ENCODE measurements at regions not wholly inside any gene's neighbourhood (a gene's known extent, or its start where the extent isn't known, plus 50 kb on each side); places are given as distances from the start of the nearest gene placed in this dataset.

- Mint-ChIP-seq H3K4me3 (no peak overlapping the region), H3K27me3 (no peaks in the 10 kb centered on the region), H3K9me3 (no peaks in the 10 kb centered on the region)
These were observed 157.9 kb upstream of the NRIP1 start for GRCh38 chr21:15222707-15223106.

GRCh38 chr21:15224346-15225086 lies 159.7 kb upstream of the NRIP1 start:
- H3K36me3 Mint-ChIP-seq = no peaks in the 10 kb centered on the region
- peaks cover 4 to 12% (median 6%) of the 10 kb centered on the region in 3 donors for H3K4me1 Mint-ChIP-seq
- H3K9me3 Mint-ChIP-seq = no peaks in the 10 kb centered on the region

More at GRCh38 chr21:15222707-15223106, 157.9 kb upstream of the NRIP1 start:
- Mint-ChIP-seq H3K27ac (no peak overlapping the region), H3K4me1 (peaks cover 4 to 12% (median 6%) of the 10 kb centered on the region in 3 donors), H3K36me3 (no peaks in the 10 kb centered on the region)

GRCh38 chr21:15227919-15228318 lies 163.1 kb upstream of the NRIP1 start:
- Mint-ChIP-seq H3K4me3 (no peak overlapping the region), H3K4me1 (no peaks in the 10 kb centered on the region), H3K27me3 (peaks cover 2% of the 10 kb centered on the region), H3K27ac (no peak overlapping the region), H3K36me3 (no peaks in the 10 kb centered on the region), H3K9me3 (no peaks in the 10 kb centered on the region)

More at GRCh38 chr21:15224346-15225086, 159.7 kb upstream of the NRIP1 start:
- Mint-ChIP-seq H3K4me3 (no peak overlapping the region), H3K27ac (no peak overlapping the region), H3K27me3 (no peaks in the 10 kb centered on the region)

GRCh38 chr21:15229390-15229789 lies 164.6 kb upstream of the NRIP1 start:
- no peak overlapping the region for H3K4me3 Mint-ChIP-seq

GRCh38 chr21:15233611-15234010 lies 168.8 kb upstream of the NRIP1 start:
- Mint-ChIP-seq H3K36me3 (no peaks in the 10 kb centered on the region), H3K9me3 (no peaks in the 10 kb centered on the region), H3K4me3 (no peak overlapping the region), H3K27me3 (peaks cover 2% of the 10 kb centered on the region), H3K27ac (no peak overlapping the region), H3K4me1 (no peaks in the 10 kb centered on the region)

More at GRCh38 chr21:15229390-15229789, 164.6 kb upstream of the NRIP1 start:
- no peaks in the 10 kb centered on the region for H3K36me3 Mint-ChIP-seq
- no peaks in the 10 kb centered on the region for H3K4me1 Mint-ChIP-seq
- H3K9me3 Mint-ChIP-seq = no peaks in the 10 kb centered on the region
- no peak overlapping the region for H3K27ac Mint-ChIP-seq
- H3K27me3 Mint-ChIP-seq = peaks cover 2% of the 10 kb centered on the region

- no peaks in the 10 kb centered on the region for H3K27me3 Mint-ChIP-seq
- peaks cover 2% of the 10 kb centered on the region for H3K36me3 Mint-ChIP-seq
- no peak overlapping the region for H3K4me3 Mint-ChIP-seq
- no peak overlapping the region for H3K27ac Mint-ChIP-seq
- H3K9me3 Mint-ChIP-seq = no peaks in the 10 kb centered on the region
- no peaks in the 10 kb centered on the region for H3K4me1 Mint-ChIP-seq
These were observed 171.3 kb upstream of the NRIP1 start for GRCh38 chr21:15236111-15236510.

GRCh38 chr21:15240848-15241247 lies 176.0 kb upstream of the NRIP1 start:
- H3K36me3 Mint-ChIP-seq = peaks cover 2% of the 10 kb centered on the region

GRCh38 chr21:15241997-15242736 lies 177.4 kb upstream of the NRIP1 start:
- H3K27me3 Mint-ChIP-seq = peaks cover 2% of the 10 kb centered on the region
- no peak overlapping the region for H3K4me3 Mint-ChIP-seq
- no peak overlapping the region for H3K27ac Mint-ChIP-seq
- no peaks in the 10 kb centered on the region for H3K9me3 Mint-ChIP-seq
- H3K36me3 Mint-ChIP-seq = peaks cover 2% of the 10 kb centered on the region
- H3K4me1 Mint-ChIP-seq = peaks cover 0 to 2% (median 0%) of the 10 kb centered on the region in 3 donors

More at GRCh38 chr21:15240848-15241247, 176.0 kb upstream of the NRIP1 start:
- H3K9me3 Mint-ChIP-seq = no peaks in the 10 kb centered on the region
- peaks cover 0 to 2% (median 0%) of the 10 kb centered on the region in 3 donors for H3K4me1 Mint-ChIP-seq
- H3K4me3 Mint-ChIP-seq = no peak overlapping the region
- H3K27ac Mint-ChIP-seq = no peak overlapping the region
- peaks cover 2% of the 10 kb centered on the region for H3K27me3 Mint-ChIP-seq

- Mint-ChIP-seq H3K27ac (no peak overlapping the region), H3K36me3 (peaks cover 2% of the 10 kb centered on the region), H3K9me3 (no peaks in the 10 kb centered on the region), H3K27me3 (peaks cover 2% of the 10 kb centered on the region), H3K4me3 (no peak overlapping the region), H3K4me1 (peaks cover 0 to 2% (median 0%) of the 10 kb centered on the region in 3 donors)
These were observed 178.1 kb upstream of the NRIP1 start for GRCh38 chr21:15242906-15243305.

- Mint-ChIP-seq H3K27ac (no peak overlapping the region), H3K9me3 (no peaks in the 10 kb centered on the region), H3K27me3 (peaks cover 2% of the 10 kb centered on the region), H3K4me1 (peaks cover 0 to 2% (median 0%) of the 10 kb centered on the region in 3 donors), H3K4me3 (no peak overlapping the region), H3K36me3 (peaks cover 2% of the 10 kb centered on the region)
These were observed 178.6 kb upstream of the NRIP1 start for GRCh38 chr21:15243406-15243805.

GRCh38 chr21:15247613-15248012 lies 182.8 kb upstream of the NRIP1 start:
- H3K9me3 Mint-ChIP-seq = no peaks in the 10 kb centered on the region
- no peak overlapping the region for H3K4me3 Mint-ChIP-seq
- no peak overlapping the region for H3K27ac Mint-ChIP-seq
- peaks cover 0 to 2% (median 0%) of the 10 kb centered on the region in 3 donors for H3K4me1 Mint-ChIP-seq
- H3K36me3 Mint-ChIP-seq = no peaks in the 10 kb centered on the region
- no peaks in the 10 kb centered on the region for H3K27me3 Mint-ChIP-seq

- no peaks in the 10 kb centered on the region for H3K36me3 Mint-ChIP-seq
- H3K4me1 Mint-ChIP-seq = no peaks in the 10 kb centered on the region
- H3K9me3 Mint-ChIP-seq = no peaks in the 10 kb centered on the region
- no peaks in the 10 kb centered on the region for H3K27me3 Mint-ChIP-seq
- peak overlapping the region in 1 of 3 donors; percentile 74 for H3K27ac Mint-ChIP-seq
- H3K4me3 Mint-ChIP-seq = no peak overlapping the region
These were observed 184.6 kb upstream of the NRIP1 start for GRCh38 chr21:15249285-15249993.

- Mint-ChIP-seq H3K9me3 (no peaks in the 10 kb centered on the region), H3K27me3 (no peaks in the 10 kb centered on the region), H3K36me3 (no peaks in the 10 kb centered on the region), H3K4me1 (no peaks in the 10 kb centered on the region), H3K27ac (no peak overlapping the region), H3K4me3 (no peak overlapping the region)
These were observed 185.6 kb upstream of the NRIP1 start for GRCh38 chr21:15250384-15250783.

GRCh38 chr21:15252431-15252830 lies 187.6 kb upstream of the NRIP1 start:
- no peak overlapping the region for H3K27ac Mint-ChIP-seq
- no peaks in the 10 kb centered on the region for H3K9me3 Mint-ChIP-seq
- H3K4me1 Mint-ChIP-seq = no peaks in the 10 kb centered on the region
- no peaks in the 10 kb centered on the region for H3K27me3 Mint-ChIP-seq
- H3K4me3 Mint-ChIP-seq = no peak overlapping the region
- no peaks in the 10 kb centered on the region for H3K36me3 Mint-ChIP-seq

GRCh38 chr21:15254111-15254510 lies 189.3 kb upstream of the NRIP1 start:
- Mint-ChIP-seq H3K27ac (no peak overlapping the region), H3K36me3 (no peaks in the 10 kb centered on the region), H3K27me3 (peaks cover 2% of the 10 kb centered on the region), H3K4me1 (no peaks in the 10 kb centered on the region), H3K9me3 (no peaks in the 10 kb centered on the region), H3K4me3 (no peak overlapping the region)

Measured in IgD-negative memory B cell (primary cell).